ENCODE measurements at regions not wholly inside any gene's neighbourhood (a gene's known extent, or its start where the extent isn't known, plus 50 kb on each side); places are given as distances from the start of the nearest gene placed in this dataset.
"Not testable (repeated sequence)": the region's sequence is repeated elsewhere in the genome, so short reads cannot be mapped to it uniquely, and the experiment has no call there.

DNA sequence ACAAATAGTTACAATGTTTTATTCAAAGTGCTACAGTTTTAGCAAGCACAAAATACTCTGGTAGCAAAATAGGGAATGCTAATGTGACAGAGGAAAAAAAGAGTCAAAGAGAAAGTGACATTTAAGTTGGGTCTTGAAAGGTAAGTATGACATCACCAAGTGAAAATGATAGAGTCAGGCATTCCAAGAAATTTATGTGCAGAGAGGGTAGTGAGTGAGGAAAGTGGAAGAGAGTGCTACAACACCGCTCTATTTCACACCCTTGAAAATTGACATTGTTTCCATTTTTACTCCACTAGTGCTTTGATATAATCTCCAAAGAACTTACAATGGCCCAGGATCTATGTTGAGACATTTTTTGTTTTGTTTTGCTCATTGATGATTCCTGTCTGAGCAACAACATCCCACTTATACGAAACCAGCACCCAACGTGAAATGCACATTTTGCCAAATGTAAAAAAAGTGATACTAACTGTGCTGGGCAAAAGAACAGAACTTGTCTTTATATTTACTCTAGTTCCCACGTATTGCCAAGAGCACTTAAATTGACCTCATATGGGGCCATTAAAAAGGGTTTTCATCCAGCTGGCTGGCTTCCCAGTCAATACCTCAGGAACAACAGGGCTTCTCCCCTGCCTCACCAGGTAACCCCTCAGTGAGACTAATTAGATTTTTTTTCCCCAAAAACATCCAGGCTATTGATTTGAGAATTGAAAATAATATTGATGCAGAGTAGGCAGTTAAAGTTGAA lies 206.3 kb upstream of the NR5A2 start:
- no peak for DNase-seq

DNA sequence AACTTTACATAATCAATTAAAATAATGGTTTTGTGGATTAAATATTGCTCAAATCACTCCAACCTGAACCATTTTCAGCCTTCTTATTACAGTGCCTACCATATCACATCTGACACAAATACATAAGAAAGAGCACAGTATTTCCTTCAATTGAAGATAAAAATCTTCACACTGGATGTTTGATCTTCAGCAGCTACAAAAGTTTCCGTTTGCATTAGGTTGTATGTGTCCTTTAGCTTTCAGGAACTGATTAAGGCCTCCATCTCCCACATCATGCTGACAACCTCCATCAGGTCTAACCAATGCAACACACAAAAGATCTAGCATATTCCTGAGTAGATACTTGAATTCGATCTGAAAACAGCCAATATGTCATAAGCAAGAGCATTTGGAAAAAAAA lies 195.1 kb upstream of the NR5A2 start:
- DNase-seq, result no peak

DNA sequence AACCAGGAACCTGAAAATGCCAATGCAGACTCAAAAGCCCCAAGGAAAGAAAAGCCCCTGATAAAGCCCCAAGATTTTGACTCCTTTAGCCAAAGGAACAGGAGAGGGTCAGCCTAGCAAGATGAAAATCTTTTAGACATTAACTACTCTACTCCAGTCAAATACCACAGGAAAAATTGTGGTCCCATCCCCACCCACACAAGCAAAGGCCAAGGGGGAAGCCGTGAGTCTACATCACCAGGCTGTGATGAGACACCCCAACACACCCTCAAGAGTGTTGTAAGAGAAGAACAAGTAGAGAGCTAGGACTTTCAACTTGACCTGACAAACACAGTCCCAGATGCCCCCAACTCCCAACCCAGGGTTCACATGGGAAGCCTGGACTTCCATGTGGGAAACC lies 192.8 kb upstream of the NR5A2 start:
- no peak for DNase-seq

DNA sequence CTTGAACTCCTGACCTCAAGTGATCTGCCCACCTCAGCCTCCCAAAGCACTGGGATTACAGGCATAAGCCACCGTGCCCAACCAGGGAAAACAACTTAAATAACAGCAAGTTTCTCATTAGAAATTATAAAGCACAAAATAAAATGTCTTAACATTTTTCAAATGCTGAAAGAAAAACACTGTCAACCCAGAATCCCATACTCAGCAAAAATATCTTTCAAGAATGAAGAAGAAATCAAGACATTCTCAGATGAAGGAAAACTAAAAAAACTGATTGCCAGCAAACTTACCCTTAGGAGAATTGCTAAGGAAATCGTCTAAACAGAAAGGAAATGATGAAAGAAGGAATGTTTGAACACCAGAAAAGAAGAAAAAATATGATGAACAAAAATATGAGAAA lies 191.1 kb upstream of the NR5A2 start:
- DNase-seq, result no peak

DNA sequence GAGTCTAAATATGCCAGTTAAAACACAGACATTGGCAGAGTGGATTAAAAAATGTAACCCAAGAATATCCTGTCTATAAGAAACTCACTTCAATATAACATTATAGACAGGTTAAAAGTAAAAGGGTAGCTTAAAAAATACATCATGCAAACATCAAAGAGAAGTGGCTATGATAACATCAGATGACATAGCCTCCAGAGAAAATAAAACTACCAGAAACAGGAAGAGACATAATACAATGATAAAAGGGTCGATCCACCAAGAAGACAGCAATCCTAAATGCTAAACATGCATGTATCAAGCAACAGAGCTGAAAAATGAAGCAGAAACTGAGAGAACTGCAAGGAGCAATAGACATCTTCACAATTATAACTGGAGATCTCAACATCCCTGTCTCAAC lies 190.2 kb upstream of the NR5A2 start:
- no peak for DNase-seq

DNA sequence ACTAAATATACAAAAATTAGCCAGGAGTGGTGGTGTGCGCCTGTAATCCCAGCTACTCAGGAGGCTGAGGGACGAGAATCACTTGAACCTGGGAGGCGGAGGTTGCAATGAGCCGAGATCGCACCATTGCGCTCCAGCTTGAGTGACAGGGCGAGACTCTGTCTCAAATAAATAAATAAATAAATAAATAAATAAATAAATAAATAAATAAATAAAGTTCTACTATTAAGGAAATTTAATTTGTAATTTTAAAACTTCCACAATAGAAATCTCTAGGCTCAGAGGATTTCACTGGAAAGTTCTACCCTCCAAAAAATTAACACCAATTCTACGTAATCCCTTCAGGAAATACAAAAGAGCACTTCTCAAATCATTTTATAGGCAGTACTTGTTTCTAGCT lies 187.9 kb upstream of the NR5A2 start:
- DNase-seq, result not testable (repeated sequence)

DNA sequence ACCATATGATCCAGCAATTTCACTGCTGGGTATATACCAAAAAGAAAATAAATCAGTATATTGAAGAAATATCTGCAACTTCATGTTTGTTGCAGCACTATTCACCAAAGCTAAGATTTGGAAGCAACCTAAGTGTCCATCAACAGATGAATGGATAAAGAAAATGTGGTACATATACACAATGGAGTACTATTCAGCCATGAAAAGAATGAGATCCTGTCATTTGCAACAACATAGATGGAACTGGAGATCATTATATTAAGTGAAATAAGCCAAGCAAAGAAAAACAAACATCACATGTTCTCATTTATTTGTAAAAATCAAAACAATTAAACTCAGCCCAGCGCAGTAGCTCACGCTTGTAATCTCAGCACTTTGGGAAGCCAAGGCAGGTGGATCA lies 184.4 kb upstream of the NR5A2 start:
- not testable (repeated sequence) for DNase-seq

DNA sequence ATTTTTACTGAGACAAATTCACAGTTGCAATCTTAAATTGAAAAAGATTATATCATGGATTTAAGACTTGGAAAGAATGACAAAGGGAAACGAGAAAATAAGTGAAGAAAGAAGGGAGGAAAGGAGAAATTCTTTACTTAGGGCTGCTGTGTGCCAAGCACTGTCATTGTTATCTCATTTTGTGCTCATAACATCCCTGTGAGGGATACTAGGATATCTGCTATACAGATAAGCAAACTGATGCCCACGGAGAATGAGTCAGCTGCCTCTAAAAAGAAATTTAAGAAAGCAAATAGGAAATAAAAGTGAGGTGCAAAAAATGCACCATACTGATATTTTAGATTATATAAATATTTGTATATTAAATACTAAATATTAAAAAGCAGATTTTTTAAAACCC lies 183.6 kb upstream of the NR5A2 start:
- DNase-seq, result no peak

DNA sequence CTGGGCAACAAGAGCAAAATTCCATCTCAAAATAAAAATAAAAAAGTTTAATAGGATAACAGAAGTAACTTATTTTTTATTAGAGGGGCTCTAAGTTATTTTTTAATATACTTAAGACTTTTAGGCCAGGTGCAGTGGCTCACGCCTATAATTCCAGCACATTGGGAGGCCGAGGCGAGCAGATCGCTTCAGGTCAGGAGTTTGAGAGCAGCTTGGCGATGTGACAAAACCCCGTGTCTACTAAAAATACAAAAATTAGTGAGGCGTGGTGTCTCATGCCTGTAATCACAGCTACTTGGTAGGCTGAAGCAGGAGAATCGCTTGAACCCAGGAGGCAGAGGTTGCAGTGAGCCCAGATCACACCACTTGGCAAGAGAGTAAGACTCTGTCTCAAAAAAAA lies 180.5 kb upstream of the NR5A2 start:
- DNase-seq, result no peak

DNA sequence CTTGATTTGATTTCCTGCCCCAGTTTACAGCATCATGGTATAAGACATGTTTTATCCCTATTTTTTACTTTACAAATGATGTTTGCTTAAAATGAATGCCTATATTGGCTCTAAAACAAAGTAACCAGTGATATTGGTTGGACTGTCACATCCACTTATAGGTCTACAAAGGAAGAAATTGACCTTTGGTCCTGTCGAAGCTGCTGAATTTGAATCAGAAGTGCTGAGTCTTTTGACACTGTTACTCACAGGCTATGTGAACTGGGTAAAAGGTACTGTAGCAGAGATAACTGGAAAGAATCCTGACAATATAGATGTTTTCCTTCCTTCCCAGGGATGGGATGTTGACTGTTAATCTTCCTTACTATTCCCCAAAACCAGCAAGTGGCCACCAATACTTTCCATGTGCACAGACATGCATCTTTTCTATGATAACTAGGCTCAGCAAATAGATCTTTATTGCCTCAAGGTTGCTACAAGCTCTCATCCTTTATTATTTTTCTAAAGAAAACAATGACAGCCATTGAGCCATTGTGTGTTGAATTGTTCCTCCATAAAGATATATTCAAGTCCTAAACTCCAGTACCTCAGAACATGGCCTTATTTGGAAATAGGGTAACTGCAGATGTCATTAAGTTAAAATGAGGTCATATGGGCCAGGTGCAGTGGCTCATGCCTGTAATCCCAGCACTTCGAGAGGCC lies 175.9 kb upstream of the NR5A2 start:
- no peak for DNase-seq

DNA sequence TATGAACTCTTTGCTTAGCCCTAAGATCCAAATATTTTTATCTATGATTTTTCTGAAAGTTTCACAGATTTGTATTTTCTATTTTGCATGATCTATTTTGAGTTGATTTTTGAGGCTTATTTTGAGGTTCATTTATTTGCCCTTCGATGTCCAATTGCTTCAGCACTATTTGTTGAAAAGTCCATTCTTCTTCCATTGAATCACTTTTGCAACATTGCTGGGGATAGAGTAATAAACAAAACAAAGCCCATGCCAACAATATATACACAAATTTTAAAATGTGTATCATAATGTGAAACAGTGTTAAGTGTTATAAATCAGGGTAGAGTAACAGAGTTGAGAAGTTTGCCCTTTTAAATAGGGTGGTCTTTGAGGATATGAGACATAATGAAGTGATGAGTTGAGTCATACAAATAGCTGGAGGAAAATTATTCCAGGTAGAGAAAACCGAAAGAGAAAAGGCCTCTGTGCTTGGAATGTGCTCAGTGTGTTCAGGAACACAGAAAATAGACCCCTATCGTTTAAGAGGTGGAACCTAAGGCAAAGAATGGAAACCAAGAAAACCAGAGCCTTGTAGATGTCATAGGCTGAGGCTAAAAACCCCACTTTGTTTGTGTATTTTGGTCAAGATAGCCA lies 172.7 kb upstream of the NR5A2 start:
- no peak for DNase-seq

DNA sequence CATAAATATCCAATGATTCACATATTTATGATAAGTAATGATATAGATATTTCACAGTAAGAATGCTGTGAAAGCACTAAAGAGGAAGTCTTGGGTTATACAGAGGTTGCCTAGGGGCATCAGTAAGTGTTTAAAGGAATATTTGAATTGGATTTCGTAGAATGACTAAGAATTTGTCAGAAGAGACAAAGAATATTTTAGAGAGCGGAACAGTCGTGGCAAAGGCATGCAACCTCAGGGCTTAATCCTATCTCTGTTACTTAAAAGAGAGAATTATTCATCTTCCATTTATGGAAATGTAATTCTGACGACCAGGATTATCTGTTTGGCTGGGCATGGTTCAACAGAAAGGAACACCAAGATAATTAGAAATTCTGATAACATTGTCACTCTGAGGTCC lies 171.9 kb upstream of the NR5A2 start:
- DNase-seq, result no peak

DNA sequence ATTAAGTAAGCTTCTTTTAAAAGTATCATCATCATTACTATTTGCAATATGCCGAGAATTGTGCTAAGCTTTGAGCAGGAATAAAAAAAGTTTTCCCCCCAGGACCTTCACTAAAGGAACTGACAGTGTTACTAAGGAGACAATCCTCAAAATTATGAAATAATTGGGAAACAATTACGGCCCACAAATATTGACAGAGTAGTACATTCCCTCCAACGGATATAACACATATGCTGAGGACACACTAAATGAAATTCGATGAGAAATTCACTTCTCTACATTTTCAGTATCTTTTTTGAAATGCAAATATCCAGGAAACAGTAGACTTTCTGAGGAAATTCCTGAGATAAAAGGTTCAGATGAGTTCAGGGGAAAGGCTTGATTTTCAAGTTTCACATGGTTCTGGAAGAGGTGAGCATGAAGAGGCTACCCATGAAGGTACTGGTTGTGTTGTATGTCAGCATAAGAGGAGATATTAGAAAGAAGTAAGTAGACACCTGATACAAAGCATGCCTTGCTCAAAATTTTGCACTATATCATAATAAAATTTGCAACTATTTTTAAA lies 171.2 kb upstream of the NR5A2 start:
- no peak for DNase-seq

DNA sequence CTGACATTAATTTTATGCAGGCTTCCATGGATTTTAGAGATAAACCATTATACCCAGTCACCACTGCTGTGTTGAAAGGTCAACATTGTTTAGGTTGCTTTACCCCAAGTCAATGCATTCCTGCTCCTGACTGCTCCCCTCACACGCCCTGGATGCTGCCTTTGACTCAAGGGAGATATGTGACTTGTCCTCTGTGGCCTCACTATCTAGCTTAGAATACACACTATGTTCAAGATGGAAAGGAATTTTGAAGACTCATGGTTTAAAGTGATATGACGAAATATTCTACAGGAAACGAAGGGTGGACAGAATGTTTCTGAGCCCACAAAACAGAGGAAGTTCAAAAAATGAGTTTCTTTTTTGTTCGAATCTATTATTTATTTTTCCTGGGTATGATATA lies 170.4 kb upstream of the NR5A2 start:
- no peak for DNase-seq

DNA sequence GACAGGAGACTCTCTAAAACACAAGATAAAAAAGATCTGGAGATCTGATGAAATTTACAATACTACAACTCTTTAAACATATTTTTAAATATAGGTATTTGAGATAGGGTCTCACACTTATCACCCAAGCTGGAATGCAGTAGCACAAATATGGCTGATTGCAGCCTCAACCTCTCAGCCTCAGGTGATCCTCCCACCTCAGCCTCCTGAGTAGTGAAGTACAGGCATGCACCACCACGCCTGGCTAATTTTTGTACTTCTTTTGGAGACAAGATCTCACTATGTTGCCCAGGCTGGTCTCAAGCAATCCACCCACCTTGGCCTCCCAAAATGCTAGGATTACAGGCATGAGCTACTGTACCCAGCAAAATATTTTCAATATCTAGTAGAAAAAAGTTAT lies 170.0 kb upstream of the NR5A2 start:
- no peak for DNase-seq

DNA sequence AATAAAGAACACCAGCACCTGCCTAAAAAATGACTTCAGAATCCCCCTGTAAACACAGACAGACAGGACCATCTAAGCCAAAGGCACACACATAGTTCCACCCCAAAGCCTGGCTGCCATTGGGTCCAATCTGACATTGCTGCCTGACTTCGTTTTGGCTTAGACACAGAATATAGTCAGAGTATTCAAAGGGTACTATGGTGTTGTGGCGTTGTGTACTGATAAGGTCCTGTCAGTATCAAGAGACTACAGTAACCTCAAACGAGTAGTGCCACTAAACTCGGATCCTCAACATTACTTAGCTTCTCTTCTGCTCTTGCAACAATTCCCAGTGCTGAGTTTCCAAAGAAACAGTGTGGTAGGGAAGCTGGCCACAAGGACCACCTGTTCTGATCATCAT lies 169.3 kb upstream of the NR5A2 start:
- DNase-seq, result no peak

DNA sequence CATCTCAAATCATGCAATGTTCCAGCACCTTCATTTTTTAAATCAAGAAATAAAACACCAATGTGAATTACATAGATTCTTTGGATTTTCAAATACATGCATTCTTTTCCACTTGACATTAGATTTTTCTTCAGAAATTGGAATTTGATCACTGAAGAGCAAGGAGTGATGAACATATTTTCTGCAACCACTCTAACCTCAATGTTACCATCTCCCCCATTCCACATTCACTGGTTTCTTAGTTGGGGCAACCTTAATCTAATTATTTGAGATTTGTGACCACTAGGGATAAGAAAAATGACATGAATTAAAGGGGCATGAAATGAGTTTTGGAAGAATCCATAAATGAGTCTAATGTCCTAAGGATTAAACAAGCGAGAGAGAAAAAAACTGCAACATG lies 168.7 kb upstream of the NR5A2 start:
- DNase-seq, result no peak

DNA sequence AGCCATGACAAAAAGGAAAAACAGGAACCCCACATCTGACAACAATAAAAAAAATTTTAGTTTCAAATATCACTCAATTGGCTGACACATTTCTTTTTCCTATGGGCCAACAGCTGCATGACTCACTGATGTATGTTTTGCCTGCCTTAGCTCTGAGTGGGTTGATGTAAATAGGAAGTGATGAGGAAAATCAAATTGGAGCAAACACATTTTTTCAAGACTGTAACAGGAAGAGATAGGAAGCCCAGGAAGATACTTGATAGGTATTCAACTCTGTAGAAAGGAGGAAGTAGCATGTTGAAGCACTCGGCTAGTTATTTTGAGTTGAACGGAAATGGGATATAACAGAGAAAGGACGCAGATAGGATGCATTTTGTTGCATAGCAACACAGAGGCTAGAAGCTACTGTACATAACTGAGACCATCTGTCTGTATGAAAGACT lies 168.0 kb upstream of the NR5A2 start:
- DNase-seq, result no peak

DNA sequence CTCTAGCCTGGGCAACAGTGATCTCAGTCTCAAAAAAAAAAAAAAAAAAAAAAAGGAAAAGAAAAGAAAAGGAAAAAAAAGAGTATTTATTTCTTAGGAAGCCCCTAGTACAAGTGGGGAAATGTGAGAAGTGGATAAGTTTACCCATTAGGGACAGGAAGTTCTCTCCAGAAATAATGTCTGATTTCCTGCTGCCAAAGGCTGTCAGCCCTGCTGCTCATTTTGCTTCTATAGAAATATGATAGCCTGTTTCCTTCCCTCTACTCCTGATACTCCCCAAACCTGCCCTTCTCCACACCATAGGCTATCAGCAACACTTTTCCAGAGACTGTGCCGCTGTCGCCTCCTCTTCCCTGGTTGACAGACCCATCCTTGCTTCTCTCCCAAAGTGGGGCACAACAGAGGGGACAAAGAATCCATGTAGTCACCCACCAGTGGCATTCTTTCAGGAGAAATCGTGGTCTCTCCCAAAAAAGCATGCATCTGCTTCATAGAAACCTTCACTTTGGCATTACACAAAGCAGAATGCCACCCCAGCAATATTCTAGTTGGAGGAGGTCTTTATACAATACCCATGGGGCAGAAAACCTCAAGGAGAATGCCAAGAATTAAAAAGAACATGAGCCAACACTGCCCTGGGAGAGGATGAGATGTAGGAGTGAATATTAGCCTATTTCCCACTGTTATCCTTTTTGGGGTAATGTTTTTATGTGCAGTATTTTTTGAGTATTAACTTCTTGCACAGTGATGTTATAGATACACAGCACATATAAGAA lies 166.3 kb upstream of the NR5A2 start:
- no peak for DNase-seq

DNA sequence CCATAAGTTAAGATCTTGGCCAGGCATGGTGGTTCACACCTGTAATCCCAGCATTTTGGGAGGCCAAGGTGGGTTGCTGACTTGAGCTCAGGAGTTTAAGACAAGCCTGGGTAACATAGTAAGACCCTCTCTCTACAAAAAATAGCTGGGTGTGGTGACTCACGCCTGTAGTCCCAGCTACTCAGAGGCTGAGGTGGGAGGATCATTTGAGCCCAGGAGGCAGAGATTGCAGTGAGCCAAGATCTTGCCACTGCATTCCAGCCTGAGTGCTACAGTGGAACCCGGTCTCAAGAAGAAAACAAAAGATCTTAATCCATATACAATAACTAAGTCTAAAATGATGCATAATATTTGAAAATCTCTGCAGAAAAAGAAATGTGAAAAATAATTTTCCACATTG lies 165.5 kb upstream of the NR5A2 start:
- DNase-seq, result no peak

DNA sequence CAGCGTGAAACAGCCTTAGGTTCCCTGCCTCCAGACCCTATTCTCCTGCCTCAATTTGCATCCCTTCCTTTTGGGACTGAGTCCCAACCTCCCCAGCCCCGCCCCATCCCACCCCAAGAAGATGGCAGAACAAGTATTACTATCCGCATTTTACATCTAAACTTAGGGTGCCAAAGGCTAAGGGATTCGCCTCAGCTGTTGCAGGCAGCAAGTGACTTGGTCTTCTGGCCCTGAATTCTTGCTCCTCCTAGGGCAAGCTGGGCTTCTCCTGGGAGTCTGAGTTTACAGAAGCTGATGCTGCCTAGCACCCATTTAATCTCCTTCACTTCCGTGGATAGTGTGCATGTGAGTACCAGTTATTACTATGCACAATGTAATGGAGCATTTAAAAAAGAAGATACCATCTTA lies 161.3 kb upstream of the NR5A2 start:
- DNase-seq, result no peak

DNA sequence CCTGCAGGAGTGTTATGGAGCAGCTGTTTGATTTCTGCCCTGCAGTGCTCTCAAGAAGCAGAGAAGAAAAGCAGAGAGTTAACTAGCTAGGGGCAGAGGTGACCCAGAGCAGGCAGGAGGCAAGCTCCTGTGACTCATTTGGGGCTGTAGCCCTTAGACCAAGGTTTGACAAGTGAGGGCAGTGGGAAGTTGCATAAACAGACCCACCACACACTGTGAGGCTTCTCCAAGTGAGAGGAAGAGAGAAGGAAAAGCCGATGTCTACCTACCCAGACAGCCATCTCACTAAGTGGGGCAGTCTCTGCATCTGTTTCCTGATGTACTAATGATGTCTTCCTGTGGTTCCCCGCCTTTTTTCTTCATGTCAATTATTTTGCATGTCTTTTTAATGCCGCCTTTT lies 159.9 kb upstream of the NR5A2 start:
- no peak for DNase-seq

DNA sequence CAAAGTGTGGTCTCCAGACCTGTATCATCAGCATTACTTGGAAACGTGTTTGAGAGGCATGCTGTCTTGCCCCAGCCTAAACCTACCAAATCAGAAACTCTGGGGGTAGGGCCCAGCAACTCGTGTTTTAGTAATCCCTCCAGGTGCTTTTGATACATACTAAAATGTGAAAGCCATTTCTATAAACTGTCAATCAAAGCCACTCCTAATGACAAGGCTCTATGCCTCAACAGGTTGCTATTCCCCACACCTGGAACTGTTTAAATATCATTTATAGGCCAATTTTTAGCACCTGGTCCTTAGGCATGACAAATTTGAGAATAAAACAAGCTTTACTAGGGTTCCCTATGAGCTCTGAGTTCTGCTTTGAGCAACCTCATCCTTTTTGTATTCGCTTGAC lies 158.7 kb upstream of the NR5A2 start:
- DNase-seq, result no peak

All from stimulated activated CD4-positive, alpha-beta T cell treated with anti-CD3 and anti-CD28 coated beads, Interleukin-4, amount 100 ng/mL, for 4 hours (primary cell).